HEK293T (cell line): ENCODE measurements at regions not wholly inside any gene's neighbourhood (a gene's known extent, or its start where the extent isn't known, plus 50 kb on each side); places are given as distances from the start of the nearest gene placed in this dataset.

ENCODE experiments used
- FOXK2 ChIP-seq: fragments of 450-650 bp; IDR thresholded peaks from 2 replicates; pipeline ENCODE4 v1.6.1; 2016; ENCODE audit warnings: mild to moderate bottlenecking
- FOXM1 ChIP-seq: fragments of 450-650 bp; IDR thresholded peaks from 2 replicates; pipeline ENCODE4 v1.6.1; 2017; ENCODE audit warnings: mild to moderate bottlenecking, borderline replicate concordance
- NFRKB ChIP-seq: fragments of 450-650 bp; IDR thresholded peaks from 2 replicates; pipeline ENCODE4 v1.6.1; 2016; ENCODE audit warnings: mild to moderate bottlenecking, moderate library complexity
- ZNF384 ChIP-seq: fragments of 450-650 bp; IDR thresholded peaks from 2 replicates; pipeline ENCODE4 v1.6.1; 2016

DNA sequence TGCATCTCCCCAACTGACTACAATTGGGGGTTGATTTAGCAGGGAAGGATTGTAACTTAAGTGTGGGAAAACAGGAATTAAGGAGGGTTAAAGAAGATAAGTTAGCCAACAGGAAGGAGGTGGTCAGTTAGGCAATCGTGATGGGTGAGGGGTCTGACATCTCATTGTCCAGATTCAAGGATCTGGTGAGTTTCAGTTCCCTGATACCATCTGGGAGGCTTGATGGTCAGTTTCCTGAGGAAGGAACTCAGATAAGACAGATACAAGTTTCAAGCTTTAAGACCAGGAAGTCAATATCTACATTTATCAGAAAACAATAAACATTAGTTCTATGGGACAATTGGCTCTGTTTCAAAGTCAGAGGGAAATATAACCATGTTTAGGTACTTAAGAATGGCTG lies 601.8 kb downstream of the SLITRK6 start:
- TF ChIP-seq FOXK2 (no peak), NFRKB (no peak), ZNF384 (no peak), FOXM1 (no peak)
